HG03175 (cell line): ENCODE measurements at regions not wholly inside any gene's neighbourhood (a gene's known extent, or its start where the extent isn't known, plus 50 kb on each side); places are given as distances from the start of the nearest gene placed in this dataset.
"Not testable (repeated sequence)": the region's sequence is repeated elsewhere in the genome, so short reads cannot be mapped to it uniquely, and the experiment has no call there.

ENCODE experiments used
- ATAC-seq: cut with Tn5 transposase; IDR thresholded peaks from one replicate; pipeline ENCODE4 v1.9.1; 2021; ENCODE audit warnings: mild to moderate bottlenecking, moderate library complexity; ENCODE audit not compliant: unreplicated experiment

GRCh38 chr6:6748001-6748400 is 159.5 kb downstream of the LY86 start:
- ATAC-seq: no peak

- no peak for ATAC-seq
These were observed 161.4 kb downstream of the LY86 start for GRCh38 chr6:6749702-6750491.

- no peak for ATAC-seq
These were observed 162.2 kb downstream of the LY86 start for GRCh38 chr6:6750594-6751265.

GRCh38 chr6:6751266-6751596 is 162.7 kb downstream of the LY86 start:
- ATAC-seq: no peak

- ATAC-seq: no peak
These were observed 163.1 kb downstream of the LY86 start for GRCh38 chr6:6751619-6752023.

- ATAC-seq: no peak
These were observed 163.6 kb downstream of the LY86 start for GRCh38 chr6:6752129-6752528.

GRCh38 chr6:6753301-6753700 is 164.8 kb downstream of the LY86 start:
- no peak for ATAC-seq

GRCh38 chr6:6756526-6756925 is 168.0 kb downstream of the LY86 start:
- no peak for ATAC-seq

- ATAC-seq: no peak
These were observed 170.0 kb downstream of the LY86 start for GRCh38 chr6:6758546-6758914.

- ATAC-seq: peak; percentile 91
These were observed 170.6 kb downstream of the LY86 start for GRCh38 chr6:6758915-6759654.

GRCh38 chr6:6760002-6760401 is 171.5 kb downstream of the LY86 start:
- ATAC-seq: no peak

GRCh38 chr6:6762566-6762965 is 174.0 kb downstream of the LY86 start:
- not testable (repeated sequence) for ATAC-seq

GRCh38 chr6:6764764-6765434 is 176.4 kb downstream of the LY86 start:
- ATAC-seq: no peak

GRCh38 chr6:6766230-6766905 is 177.8 kb downstream of the LY86 start:
- no peak for ATAC-seq

- ATAC-seq: no peak
These were observed 180.9 kb downstream of the LY86 start for GRCh38 chr6:6769466-6769865.

GRCh38 chr6:6771224-6771945 is 182.9 kb downstream of the LY86 start:
- no peak for ATAC-seq

- ATAC-seq: no peak
These were observed 183.4 kb downstream of the LY86 start for GRCh38 chr6:6771964-6772363.

GRCh38 chr6:6772751-6773150 is 184.2 kb downstream of the LY86 start:
- ATAC-seq: no peak

- no peak for ATAC-seq
These were observed 186.6 kb downstream of the LY86 start for GRCh38 chr6:6775074-6775473.

GRCh38 chr6:6780231-6780630 is 191.7 kb downstream of the LY86 start:
- ATAC-seq: no peak
